ENCODE measurements at regions not wholly inside any gene's neighbourhood (a gene's known extent, or its start where the extent isn't known, plus 50 kb on each side); places are given as distances from the start of the nearest gene placed in this dataset.

- Histone ChIP-seq H2AFZ (ENCODE audit: low read depth) (no peak overlapping the region), H3K9me3 (no peaks in the 10 kb centered on the region), H3K4me2 (no peak overlapping the region), H4K20me1 (ENCODE audit: insufficient read depth) (no peaks in the 10 kb centered on the region), H3K9me2 (no peaks in the 10 kb centered on the region; the same call in 1 of the 2 replicates), H3K4me3 (ENCODE audit: low read depth in 2 of 2, low read length in 1 of 2) (no peak overlapping the region), H3K4me1 (ENCODE audit: control insufficient read depth in 1 of 2, insufficient read depth in 2 of 2, low read depth in 1 of 2, low read length in 1 of 2) (no peaks in the 10 kb centered on the region), H3K27me3 (ENCODE audit: insufficient read depth) (no peaks in the 10 kb centered on the region), H3K79me2 (ENCODE audit: insufficient read depth) (no peaks in the 10 kb centered on the region), H3K27ac (ENCODE audit: low read depth in 2 of 2, low read length in 1 of 2) (no peak overlapping the region), H3K9ac (no peak overlapping the region), H3K36me3 (replicated peaks in 1 of 2; ENCODE audit: control insufficient read depth in 1 of 2, insufficient read depth in 2 of 2, low read length in 1 of 2) (no peaks in the 10 kb centered on the region), H3F3A (replicated peaks; ENCODE audit: insufficient read depth) (no peaks in the 10 kb centered on the region)
- ChIA-PET POLR2A (no interaction called here), CTCF (no interaction called here)
- WGBS (ENCODE audit: low lambda C conversion rate) = 25% methylated on average over 1 of the region's 1 CpG
- no peak for TF ChIP-seq MEF2A (IDR thresholded peaks at IDR 0.05; ENCODE audit: borderline replicate concordance, low read depth)
- no peak for TF ChIP-seq MAX (IDR thresholded peaks at IDR 0.05; ENCODE audit: low read depth)
- TF ChIP-seq ELF1 (IDR thresholded peaks at IDR 0.05) = no peak
- no peak for TF ChIP-seq TCF12 (IDR thresholded peaks at IDR 0.05)
- no peak for TF ChIP-seq EP300 (IDR thresholded peaks at IDR 0.05; ENCODE audit: borderline replicate concordance in 1 of 2, low read depth in 1 of 2, low read length in 1 of 2)
- no peak for TF ChIP-seq USF2 (IDR thresholded peaks at IDR 0.05; ENCODE audit: borderline replicate concordance, low read depth, low read length)
- TF ChIP-seq NRF1 (IDR thresholded peaks at IDR 0.05; ENCODE audit: low read depth, low read length) = no peak
- TF ChIP-seq FOXM1 (IDR thresholded peaks at IDR 0.05; ENCODE audit: low read depth) = no peak
- TF ChIP-seq TEAD4 (IDR thresholded peaks at IDR 0.05; ENCODE audit: borderline replicate concordance, insufficient read depth) = no peak
- TF ChIP-seq MXI1 (IDR thresholded peaks at IDR 0.05; ENCODE audit: low read depth, low read length) = no peak
- no peak for TF ChIP-seq NFIC (IDR thresholded peaks at IDR 0.05; ENCODE audit: borderline replicate concordance)
- no peak for TF ChIP-seq FOXJ3 (CRISPR knock-in tag; IDR thresholded peaks at IDR 0.05)
- TF ChIP-seq ZBTB33 (IDR thresholded peaks at IDR 0.05; ENCODE audit: borderline replicate concordance, low read depth) = no peak
- TF ChIP-seq CTCF (IDR thresholded peaks at IDR 0.05) = no peak
- no peak for TF ChIP-seq JUND (IDR thresholded peaks at IDR 0.05)
- no peak for DNase-seq
Observed at GRCh38 chr11:91296629-91297028, 928.0 kb upstream of the FAT3 start.

- Histone ChIP-seq H3K9ac (no peak overlapping the region), H3K79me2 (ENCODE audit: insufficient read depth) (no peaks in the 10 kb centered on the region), H3K27ac (ENCODE audit: low read depth in 2 of 2, low read length in 1 of 2) (no peak overlapping the region), H3K9me3 (no peaks in the 10 kb centered on the region), H3K4me1 (ENCODE audit: control insufficient read depth in 1 of 2, insufficient read depth in 2 of 2, low read depth in 1 of 2, low read length in 1 of 2) (no peaks in the 10 kb centered on the region; a peak in 1 of 4 replicates), H3K27me3 (ENCODE audit: insufficient read depth) (no peaks in the 10 kb centered on the region), H3K36me3 (replicated peaks in 1 of 2; ENCODE audit: control insufficient read depth in 1 of 2, insufficient read depth in 2 of 2, low read length in 1 of 2) (no peaks in the 10 kb centered on the region), H3K9me2 (no peaks in the 10 kb centered on the region; the same call in 1 of the 2 replicates), H3K4me2 (no peak overlapping the region), H2AFZ (ENCODE audit: low read depth) (no peak overlapping the region), H3K4me3 (ENCODE audit: low read depth in 2 of 2, low read length in 1 of 2) (no peak overlapping the region), H4K20me1 (ENCODE audit: insufficient read depth) (no peaks in the 10 kb centered on the region), H3F3A (replicated peaks; ENCODE audit: insufficient read depth) (no peaks in the 10 kb centered on the region)
- no peak for TF ChIP-seq EP300 (IDR thresholded peaks at IDR 0.05; ENCODE audit: borderline replicate concordance in 1 of 2, low read depth in 1 of 2, low read length in 1 of 2)
- no peak for TF ChIP-seq TEAD4 (IDR thresholded peaks at IDR 0.05; ENCODE audit: borderline replicate concordance, insufficient read depth)
- TF ChIP-seq RXRA (IDR thresholded peaks at IDR 0.05; ENCODE audit: borderline replicate concordance, low read depth) = no peak
- TF ChIP-seq YY1 (IDR thresholded peaks at IDR 0.05; ENCODE audit: low read depth) = no peak
- no peak for TF ChIP-seq NFIC (IDR thresholded peaks at IDR 0.05; ENCODE audit: borderline replicate concordance)
- TF ChIP-seq PBX3 (IDR thresholded peaks at IDR 0.05) = no peak
- TF ChIP-seq ELF1 (IDR thresholded peaks at IDR 0.05) = no peak
- TF ChIP-seq REST (IDR thresholded peaks at IDR 0.05; ENCODE audit: low read depth, low read length) = no peak
- ChIA-PET CTCF (no interaction called here), POLR2A (no interaction called here)
- WGBS (ENCODE audit: low lambda C conversion rate) = 63% methylated on average over 2 of the region's 2 CpGs
- DNase-seq = no peak
Observed at GRCh38 chr11:91295591-91295990, 929.0 kb upstream of the FAT3 start.

All from SK-N-SH (cell line).